GM15510 (cell line): ENCODE measurements at regions not wholly inside any gene's neighbourhood (a gene's known extent, or its start where the extent isn't known, plus 50 kb on each side); places are given as distances from the start of the nearest gene placed in this dataset.

ENCODE experiments used
- POLR2A ChIP-seq: IDR thresholded peaks from 3 replicates; pipeline ENCODE4 v1.6.1; 2011; ENCODE audit warnings: borderline replicate concordance; ENCODE audit not compliant: insufficient read length; ENCODE audit errors: extremely low read depth

- no peak for TF ChIP-seq POLR2A
Measured at GRCh38 chr17:36761203-36761950, 160.0 kb downstream of the MRM1 start.

- no peak for TF ChIP-seq POLR2A
Measured at GRCh38 chr17:36765436-36766043, 164.2 kb downstream of the MRM1 start.

GRCh38 chr17:36768394-36768793 is 167.0 kb downstream of the MRM1 start:
- no peak for TF ChIP-seq POLR2A

GRCh38 chr17:36773039-36773438 is 164.2 kb upstream of the LHX1 start:
- no peak for TF ChIP-seq POLR2A

GRCh38 chr17:36777118-36777517 is 160.2 kb upstream of the LHX1 start:
- no peak for TF ChIP-seq POLR2A

- TF ChIP-seq POLR2A: no peak
Measured at GRCh38 chr17:36778448-36778847, 158.8 kb upstream of the LHX1 start.

- no peak for TF ChIP-seq POLR2A
Measured at GRCh38 chr17:36779550-36779949, 157.7 kb upstream of the LHX1 start.

- no peak for TF ChIP-seq POLR2A
Measured at GRCh38 chr17:36784633-36785032, 152.6 kb upstream of the LHX1 start.

GRCh38 chr17:36786867-36787266 is 150.4 kb upstream of the LHX1 start:
- TF ChIP-seq POLR2A: no peak

GRCh38 chr17:36791150-36791941 is 145.9 kb upstream of the LHX1 start:
- TF ChIP-seq POLR2A: no peak

- TF ChIP-seq POLR2A: no peak
Measured at GRCh38 chr17:36791942-36792475, 145.3 kb upstream of the LHX1 start.

GRCh38 chr17:36792849-36793248 is 144.4 kb upstream of the LHX1 start:
- no peak for TF ChIP-seq POLR2A

GRCh38 chr17:36793976-36794375 is 143.3 kb upstream of the LHX1 start:
- no peak for TF ChIP-seq POLR2A

GRCh38 chr17:36807496-36808179 is 129.6 kb upstream of the LHX1 start:
- no peak for TF ChIP-seq POLR2A

GRCh38 chr17:36808180-36808661 is 129.1 kb upstream of the LHX1 start:
- TF ChIP-seq POLR2A: no peak

- no peak for TF ChIP-seq POLR2A
Measured at GRCh38 chr17:36812762-36813161, 124.5 kb upstream of the LHX1 start.

- TF ChIP-seq POLR2A: no peak
Measured at GRCh38 chr17:36813357-36813756, 123.9 kb upstream of the LHX1 start.
